H9 (cell line): ENCODE measurements at regions not wholly inside any gene's neighbourhood (a gene's known extent, or its start where the extent isn't known, plus 50 kb on each side); places are given as distances from the start of the nearest gene placed in this dataset.

Source experiments
- DNase-seq: peaks from one replicate; pipeline ENCODE4 v3.0.0-alpha.2; 2017
- H2AFZ ChIP-seq: one replicate; pipeline ENCODE4 v1.6.1; 2013; ENCODE audit warnings: mild to moderate bottlenecking, low read length, control low read depth, moderate library complexity
- H2AK5ac ChIP-seq: 2 replicates; pipeline ENCODE4 v1.6.1; 2013; ENCODE audit warnings: low read length, control low read depth, mixed read lengths; ENCODE audit not compliant: insufficient read length
- H2BK120ac ChIP-seq: one replicate; pipeline ENCODE4 v1.6.1; 2013; ENCODE audit warnings: low read depth, mild to moderate bottlenecking, low read length, control low read depth, inconsistent platforms; ENCODE audit not compliant: poor library complexity, severe bottlenecking
- H2BK12ac ChIP-seq: 2 replicates; pipeline ENCODE4 v1.6.1; 2013; ENCODE audit warnings: low read length, control low read depth, mixed read lengths, low read depth; ENCODE audit not compliant: insufficient read length
- H2BK15ac ChIP-seq: 2 replicates; pipeline ENCODE4 v1.6.1; 2013; ENCODE audit warnings: low read depth, low read length, control low read depth
- H2BK20ac ChIP-seq: one replicate; pipeline ENCODE4 v1.6.1; 2013; ENCODE audit warnings: low read depth, mild to moderate bottlenecking, low read length, control low read depth, inconsistent platforms; ENCODE audit not compliant: poor library complexity, severe bottlenecking
- H2BK5ac ChIP-seq: 2 replicates; pipeline ENCODE4 v1.6.1; 2013; ENCODE audit warnings: low read length, control low read depth, mixed read lengths; ENCODE audit not compliant: insufficient read length
- H3K14ac ChIP-seq: 2 replicates; pipeline ENCODE4 v1.6.1; 2013; ENCODE audit warnings: low read length, control low read depth; ENCODE audit not compliant: insufficient read depth
- H3K18ac ChIP-seq: 2 replicates; pipeline ENCODE4 v1.6.1; 2013; ENCODE audit warnings: low read depth, mild to moderate bottlenecking, mixed read lengths, low read length, control low read depth; ENCODE audit not compliant: insufficient read length
- H3K23ac ChIP-seq: 2 replicates; pipeline ENCODE4 v1.6.1; 2013; ENCODE audit warnings: low read length, control low read depth, mixed read lengths, low read depth; ENCODE audit not compliant: insufficient read length
- H3K23me2 ChIP-seq: 2 replicates; pipeline ENCODE4 v1.6.1; 2013; ENCODE audit warnings: low read depth, mild to moderate bottlenecking, mixed read lengths, low read length, control low read depth; ENCODE audit not compliant: insufficient read length, poor library complexity, severe bottlenecking
- H3K27ac ChIP-seq: 2 replicates; pipeline ENCODE4 v1.5.1; 2013; ENCODE audit warnings: low read length, control low read depth, mixed read lengths, low read depth; ENCODE audit not compliant: insufficient read length
- H3K27me3 ChIP-seq: 2 replicates; pipeline ENCODE4 v1.6.1; 2013; ENCODE audit warnings: low read length, control low read depth, inconsistent platforms; ENCODE audit not compliant: insufficient read depth
- H3K4ac ChIP-seq: 2 replicates; pipeline ENCODE4 v1.6.1; 2013; ENCODE audit warnings: low read depth, mild to moderate bottlenecking, control low read depth, inconsistent platforms, low read length, moderate library complexity
- H3K4me1 ChIP-seq: 2 replicates; pipeline ENCODE4 v1.6.1; 2013; ENCODE audit warnings: low read length, control low read depth, inconsistent platforms; ENCODE audit not compliant: insufficient read depth
- H3K4me2 ChIP-seq: 2 replicates; pipeline ENCODE4 v1.6.1; 2013; ENCODE audit warnings: low read length, control low read depth, mixed read lengths; ENCODE audit not compliant: insufficient read length, insufficient read depth
- H3K56ac ChIP-seq: 2 replicates; pipeline ENCODE4 v1.6.1; 2013; ENCODE audit warnings: low read depth, mild to moderate bottlenecking, mixed read lengths, low read length, control low read depth; ENCODE audit not compliant: insufficient read length
- H3K79me1 ChIP-seq: 2 replicates; pipeline ENCODE4 v1.6.1; 2013; ENCODE audit warnings: low read depth, mild to moderate bottlenecking, moderate library complexity, low read length, control low read depth, inconsistent platforms; ENCODE audit not compliant: insufficient read depth, poor library complexity, severe bottlenecking
- H3K79me2 ChIP-seq: 2 replicates; pipeline ENCODE4 v1.6.1; 2013; ENCODE audit warnings: low read length, control low read depth, inconsistent platforms; ENCODE audit not compliant: insufficient read depth
- H3K9ac ChIP-seq: 2 replicates; pipeline ENCODE4 v1.6.1; 2013; ENCODE audit warnings: low read length, control low read depth, mixed read lengths; ENCODE audit not compliant: insufficient read length; ENCODE audit errors: extremely low read depth
- H3K9me3 ChIP-seq: one replicate; pipeline ENCODE4 v1.6.1; 2013; ENCODE audit warnings: low read depth, low read length, inconsistent platforms; ENCODE audit not compliant: control insufficient read depth
- H3T11ph ChIP-seq: one replicate; pipeline ENCODE4 v1.6.1; 2013; ENCODE audit warnings: mild to moderate bottlenecking, low read length, control low read depth, inconsistent platforms
- H4K20me1 ChIP-seq: one replicate; pipeline ENCODE4 v1.6.1; 2013; ENCODE audit not compliant: control insufficient read depth, insufficient read length, insufficient read depth
- H4K5ac ChIP-seq: 2 replicates; pipeline ENCODE4 v1.6.1; 2013; ENCODE audit warnings: low read depth, mild to moderate bottlenecking, mixed read lengths, low read length, control low read depth; ENCODE audit not compliant: insufficient read length
- H4K8ac ChIP-seq: replicated peaks from 2 replicates; pipeline ENCODE4 v1.6.1; 2013; ENCODE audit warnings: low read length, control low read depth, mixed read lengths, low read depth; ENCODE audit not compliant: insufficient read length
- H4K91ac ChIP-seq: 2 replicates; pipeline ENCODE4 v1.6.1; 2013; ENCODE audit warnings: low read depth, mild to moderate bottlenecking, moderate library complexity, mixed read lengths, low read length, control low read depth; ENCODE audit not compliant: insufficient read length
- H3K27ac Mint-ChIP-seq, 3 experiments: 2 replicates in 2 of 3; 3 replicates in 1 of 3; pipeline ENCODE4 v1.8.0; 2020 to 2021; ENCODE audit warnings: mixed read lengths in 3 of 3, mild to moderate bottlenecking in 1 of 3, moderate library complexity in 1 of 3
- H3K27me3 Mint-ChIP-seq: 2 replicates; pipeline ENCODE4 v1.8.0; 2021; ENCODE audit warnings: low read depth, mild to moderate bottlenecking, moderate library complexity, mixed read lengths
- H3K36me3 Mint-ChIP-seq, 3 experiments: 2 replicates in 2 of 3; 3 replicates in 1 of 3; pipeline ENCODE4 v1.8.0; 2020 to 2021; ENCODE audit warnings: low read depth in 3 of 3, mixed read lengths in 3 of 3; ENCODE audit not compliant: insufficient read depth in 1 of 3
- H3K4me1 Mint-ChIP-seq, 2 experiments: 2 replicates each; pipeline ENCODE4 v1.8.0; 2020; ENCODE audit warnings: mixed read lengths in 2 of 2
- H3K4me3 Mint-ChIP-seq, 2 experiments: 2 replicates in 1 of 2; 3 replicates in 1 of 2; pipeline ENCODE4 v1.8.0; 2020 to 2021; ENCODE audit warnings: mild to moderate bottlenecking in 2 of 2, mixed read lengths in 2 of 2, moderate library complexity in 1 of 2
- H3K9me3 Mint-ChIP-seq, 2 experiments: 2 replicates in 1 of 2; 3 replicates in 1 of 2; pipeline ENCODE4 v1.8.0; 2020; ENCODE audit warnings: mild to moderate bottlenecking in 2 of 2, mixed read lengths in 2 of 2, moderate library complexity in 1 of 2
- CTCF ChIP-seq: fragments of 200-600 bp; sonication (generic); conservative IDR thresholded peaks from 3 replicates; pipeline ENCODE4 v1.8.0; 2021; ENCODE audit warnings: antibody characterized with exemption, mild to moderate bottlenecking
- WGBS: extraction: QIAGEN DNeasy Blood & Tissue Kit; methylation state at CpG from one replicate; pipeline ENCODE4 v1.1.7; 2013; ENCODE audit warnings: missing lambda C conversion rate, low lambda C conversion rate, mixed read lengths; ENCODE audit not compliant: insufficient read length; ENCODE audit errors: extremely low coverage; 5-methylcytosine and 5-hydroxymethylcytosine counted together

- no peak overlapping the region for H3K27ac Mint-ChIP-seq
- no CpG with 5 or more reads among the region's 6 CpGs for WGBS
- no peaks in the 10 kb centered on the region for H3K23me2 ChIP-seq
These were observed 336.9 kb downstream of the CBLN2 start for GRCh38 chr18:72207280-72207679.

More at GRCh38 chr18:72207280-72207679, 336.9 kb downstream of the CBLN2 start:
- Histone ChIP-seq H3K56ac (no peak overlapping the region), H2AK5ac (no peak overlapping the region), H4K91ac (no peak overlapping the region), H3K4me1 (no peaks in the 10 kb centered on the region), H4K8ac (no peak overlapping the region), H3K4me2 (no peak overlapping the region), H3K14ac (no peak overlapping the region), H3K79me2 (no peaks in the 10 kb centered on the region), H3K4ac (no peak overlapping the region), H2AFZ (no peak overlapping the region), H2BK20ac (no peak overlapping the region), H3K18ac (no peak overlapping the region), H4K20me1 (no peaks in the 10 kb centered on the region), H2BK5ac (no peak overlapping the region), H3K9me3 (no peaks in the 10 kb centered on the region), H3K23ac (no peak overlapping the region), H3K9ac (no peak overlapping the region), H3K79me1 (no peaks in the 10 kb centered on the region), H2BK15ac (no peak overlapping the region), H3T11ph (no peak overlapping the region), H3K27me3 (no peaks in the 10 kb centered on the region), H4K5ac (no peak overlapping the region), H2BK12ac (no peak overlapping the region), H3K27ac (no peak overlapping the region), H2BK120ac (no peak overlapping the region)
- TF ChIP-seq CTCF = no peak
- peaks cover 0 to 4% (median 0%) of the 10 kb centered on the region in 3 experiments; a peak in 1 of 7 replicates for H3K36me3 Mint-ChIP-seq
- DNase-seq = no peak
- no peaks in the 10 kb centered on the region; the same call in none of the 2 replicates for H3K27me3 Mint-ChIP-seq
- H3K9me3 Mint-ChIP-seq = peaks cover 5 to 6% of the 10 kb centered on the region in 2 experiments; a peak in 4 of 5 replicates
- no peak overlapping the region for H3K4me3 Mint-ChIP-seq
- no peaks in the 10 kb centered on the region for H3K4me1 Mint-ChIP-seq
